HEK293T (cell line): ENCODE measurements at regions not wholly inside any gene's neighbourhood (a gene's known extent, or its start where the extent isn't known, plus 50 kb on each side); places are given as distances from the start of the nearest gene placed in this dataset.

Experiments used
- ELF4 ChIP-seq: fragments of 450-650 bp; IDR thresholded peaks from 2 replicates; pipeline ENCODE4 v1.6.1; 2017; ENCODE audit warnings: antibody characterized with exemption
- FOXA1 ChIP-seq: fragments of 450-650 bp; IDR thresholded peaks from 2 replicates; pipeline ENCODE4 v1.6.1; 2016; ENCODE audit warnings: mild to moderate bottlenecking
- L3MBTL2 ChIP-seq: fragments of 450-650 bp; conservative IDR thresholded peaks from 2 replicates; pipeline ENCODE4 v1.6.1; 2016; ENCODE audit warnings: mild to moderate bottlenecking
- NFRKB ChIP-seq: fragments of 450-650 bp; IDR thresholded peaks from 2 replicates; pipeline ENCODE4 v1.6.1; 2016; ENCODE audit warnings: mild to moderate bottlenecking, moderate library complexity
- SP1 ChIP-seq: fragments of 450-650 bp; IDR thresholded peaks from 2 replicates; pipeline ENCODE4 v1.6.1; 2017
- ZNF384 ChIP-seq: fragments of 450-650 bp; IDR thresholded peaks from 2 replicates; pipeline ENCODE4 v1.6.1; 2016

- no peak for TF ChIP-seq ZNF384
- no peak for TF ChIP-seq FOXA1
- no peak for TF ChIP-seq ELF4
- no peak for TF ChIP-seq NFRKB
- TF ChIP-seq SP1 = no peak
- TF ChIP-seq L3MBTL2 = no peak
These were observed 96.6 kb downstream of the GATA3 start for GRCh38 chr10:8151086-8151485.
